IPS-18c (cell line): ENCODE measurements at regions not wholly inside any gene's neighbourhood (a gene's known extent, or its start where the extent isn't known, plus 50 kb on each side); places are given as distances from the start of the nearest gene placed in this dataset.

ENCODE experiments used
- H3K4me3 ChIP-seq: 2 replicates; pipeline ENCODE4 v1.7.0; 2013; ENCODE audit warnings: low read depth, mild to moderate bottlenecking, low read length, moderate library complexity; ENCODE audit not compliant: insufficient read depth
- H3K9me3 ChIP-seq: one replicate; pipeline ENCODE4 v1.6.1; 2013; ENCODE audit warnings: mild to moderate bottlenecking, low read length, moderate library complexity; ENCODE audit not compliant: control insufficient read depth, insufficient read depth

- no peak overlapping the region for H3K4me3 ChIP-seq
- no peaks in the 10 kb centered on the region for H3K9me3 ChIP-seq
Observed at GRCh38 chr18:41734917-41735316, 220.1 kb upstream of the PIK3C3 start.

- Histone ChIP-seq H3K9me3 (no peaks in the 10 kb centered on the region), H3K4me3 (no peak overlapping the region)
Observed at GRCh38 chr18:41732356-41732755, 222.7 kb upstream of the PIK3C3 start.

GRCh38 chr18:41731884-41732283 lies 223.2 kb upstream of the PIK3C3 start:
- Histone ChIP-seq H3K4me3 (no peak overlapping the region), H3K9me3 (no peaks in the 10 kb centered on the region)

GRCh38 chr18:41724195-41724594 lies 230.8 kb upstream of the PIK3C3 start:
- no peak overlapping the region for H3K4me3 ChIP-seq

GRCh38 chr18:41721103-41721790 lies 233.8 kb upstream of the PIK3C3 start:
- Histone ChIP-seq H3K9me3 (no peaks in the 10 kb centered on the region), H3K4me3 (no peak overlapping the region)

More at GRCh38 chr18:41724195-41724594, 230.8 kb upstream of the PIK3C3 start:
- no peaks in the 10 kb centered on the region for H3K9me3 ChIP-seq

- Histone ChIP-seq H3K4me3 (no peak overlapping the region), H3K9me3 (no peaks in the 10 kb centered on the region)
Observed at GRCh38 chr18:41720226-41720625, 234.8 kb upstream of the PIK3C3 start.

- no peaks in the 10 kb centered on the region for H3K9me3 ChIP-seq
- H3K4me3 ChIP-seq: no peak overlapping the region
Observed at GRCh38 chr18:41719808-41720207, 235.2 kb upstream of the PIK3C3 start.

- Histone ChIP-seq H3K4me3 (no peak overlapping the region), H3K9me3 (no peaks in the 10 kb centered on the region)
Observed at GRCh38 chr18:41714872-41715271, 240.2 kb upstream of the PIK3C3 start.

- H3K9me3 ChIP-seq: no peaks in the 10 kb centered on the region
- no peak overlapping the region for H3K4me3 ChIP-seq
Observed at GRCh38 chr18:41713969-41714825, 240.8 kb upstream of the PIK3C3 start.

- Histone ChIP-seq H3K4me3 (no peak overlapping the region), H3K9me3 (no peaks in the 10 kb centered on the region)
Observed at GRCh38 chr18:41706301-41706700, 248.7 kb upstream of the PIK3C3 start.

- Histone ChIP-seq H3K9me3 (no peaks in the 10 kb centered on the region), H3K4me3 (no peak overlapping the region)
Observed at GRCh38 chr18:41703744-41704530, 251.1 kb upstream of the PIK3C3 start.

- no peak overlapping the region for H3K4me3 ChIP-seq
- no peaks in the 10 kb centered on the region for H3K9me3 ChIP-seq
Observed at GRCh38 chr18:41700416-41700815, 254.6 kb upstream of the PIK3C3 start.

- Histone ChIP-seq H3K4me3 (no peak overlapping the region), H3K9me3 (peaks cover 3% of the 10 kb centered on the region)
Observed at GRCh38 chr18:41695441-41695840, 259.6 kb upstream of the PIK3C3 start.

GRCh38 chr18:41693008-41693407 lies 262.0 kb upstream of the PIK3C3 start:
- H3K4me3 ChIP-seq: no peak overlapping the region

GRCh38 chr18:41690332-41691127 lies 264.5 kb upstream of the PIK3C3 start:
- Histone ChIP-seq H3K4me3 (no peak overlapping the region), H3K9me3 (peaks cover 3% of the 10 kb centered on the region)

More at GRCh38 chr18:41693008-41693407, 262.0 kb upstream of the PIK3C3 start:
- peaks cover 3% of the 10 kb centered on the region for H3K9me3 ChIP-seq

- Histone ChIP-seq H3K9me3 (no peaks in the 10 kb centered on the region), H3K4me3 (no peak overlapping the region)
Observed at GRCh38 chr18:41687138-41687537, 267.9 kb upstream of the PIK3C3 start.
